ENCODE measurements at regions not wholly inside any gene's neighbourhood (a gene's known extent, or its start where the extent isn't known, plus 50 kb on each side); places are given as distances from the start of the nearest gene placed in this dataset.
A peak's percentile ranks its signal among the peaks of the same experiment; 100 is the strongest.

DNA sequence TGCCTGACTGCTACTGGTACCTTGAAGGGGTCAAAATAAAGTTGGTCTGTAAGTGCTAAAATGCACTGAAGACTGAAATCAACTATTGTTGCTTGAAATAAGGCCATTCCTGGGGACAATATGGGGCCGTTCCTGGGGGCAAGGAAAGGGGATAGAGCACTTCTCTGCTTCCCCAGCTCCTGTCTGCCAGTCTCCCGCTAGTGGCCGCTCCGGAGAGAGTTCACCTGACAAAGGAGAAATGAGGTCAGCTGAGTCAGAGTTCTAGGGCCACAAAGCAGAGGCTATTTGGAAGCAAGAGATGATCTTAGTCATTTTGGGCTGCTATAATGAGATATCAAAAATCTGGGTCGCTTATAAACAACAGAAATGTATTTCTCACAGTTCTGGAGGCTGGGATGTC, 345.9 kb downstream of the TSN start:
- WGBS, 2 experiments (ENCODE audit: extremely low coverage in 1 of 2, insufficient coverage in 1 of 2, insufficient read length in 1 of 2, insufficient replicate concordance in 2 of 2, low coverage in 1 of 2, low lambda C conversion rate in 2 of 2, missing lambda C conversion rate in 1 of 2), result 84% methylated on average over 5 of the region's 5 CpGs; no CpG with 5 or more reads in 1 of the 2 experiments
- CTCF ChIA-PET (ENCODE audit: partially characterized antibody), result interaction anchor here (0.9 to 1.7 kb wide), 3 partner anchors 12 to 290 kb away, joined by 4 to 9 read pairs (median 4); no protein-coding TSS in a partner anchor

More for the DNA sequence above, 345.9 kb downstream of the TSN start:
- H4K91ac ChIP-seq (replicated peaks; ENCODE audit: insufficient read length, low read length), result no peak overlapping the region
- H3K27me3 ChIP-seq (replicated peaks in 1 of 4; ENCODE audit: control insufficient read depth in 3 of 4, extremely low read depth in 1 of 4, insufficient read depth in 3 of 4, low read length in 3 of 4), result no peaks in the 10 kb centered on the region
- no peaks in the 10 kb centered on the region for H3K23me2 ChIP-seq (ENCODE audit: low read depth, low read length)
- TF ChIP-seq SP1 (IDR thresholded peaks at IDR 0.05; ENCODE audit: low read depth, low read length) (no peak), CBX5 (IDR thresholded peaks at IDR 0.05; ENCODE audit: low read depth, low read length) (no peak), TBP (IDR thresholded peaks at IDR 0.05; ENCODE audit: low read depth, low read length) (no peak), RAD21 (IDR thresholded peaks at IDR 0.05 in 1 of 2, conservative IDR thresholded peaks at IDR 0.05 in 1 of 2; ENCODE audit: low read depth in 2 of 2, low read length in 2 of 2) (peak in 1 of 2 experiments; percentile 1; a peak in 1 of 4 replicates), POU5F1 (IDR thresholded peaks at IDR 0.05; ENCODE audit: low read depth, low read length) (no peak)
- TF ChIP-seq, protein P1, sequence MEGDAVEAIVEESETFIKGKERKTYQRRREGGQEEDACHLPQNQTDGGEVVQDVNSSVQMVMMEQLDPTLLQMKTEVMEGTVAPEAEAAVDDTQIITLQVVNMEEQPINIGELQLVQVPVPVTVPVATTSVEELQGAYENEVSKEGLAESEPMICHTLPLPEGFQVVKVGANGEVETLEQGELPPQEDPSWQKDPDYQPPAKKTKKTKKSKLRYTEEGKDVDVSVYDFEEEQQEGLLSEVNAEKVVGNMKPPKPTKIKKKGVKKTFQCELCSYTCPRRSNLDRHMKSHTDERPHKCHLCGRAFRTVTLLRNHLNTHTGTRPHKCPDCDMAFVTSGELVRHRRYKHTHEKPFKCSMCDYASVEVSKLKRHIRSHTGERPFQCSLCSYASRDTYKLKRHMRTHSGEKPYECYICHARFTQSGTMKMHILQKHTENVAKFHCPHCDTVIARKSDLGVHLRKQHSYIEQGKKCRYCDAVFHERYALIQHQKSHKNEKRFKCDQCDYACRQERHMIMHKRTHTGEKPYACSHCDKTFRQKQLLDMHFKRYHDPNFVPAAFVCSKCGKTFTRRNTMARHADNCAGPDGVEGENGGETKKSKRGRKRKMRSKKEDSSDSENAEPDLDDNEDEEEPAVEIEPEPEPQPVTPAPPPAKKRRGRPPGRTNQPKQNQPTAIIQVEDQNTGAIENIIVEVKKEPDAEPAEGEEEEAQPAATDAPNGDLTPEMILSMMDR (IDR thresholded peaks at IDR 0.05; ENCODE audit: control extremely low read depth in 1 of 3, insufficient read depth in 1 of 3, low read depth in 1 of 3, low read length in 3 of 3), result peak in 1 of 3 experiments; percentile 18; a peak in 1 of 4 replicates
- no peak overlapping the region for H2BK120ac ChIP-seq (replicated peaks; ENCODE audit: low read depth, low read length)
- H3K4ac ChIP-seq (replicated peaks; ENCODE audit: insufficient read length, low read depth, low read length), result no peak overlapping the region
- no peak overlapping the region for H3K18ac ChIP-seq (ENCODE audit: extremely low read depth, low read length)
- no peaks in the 10 kb centered on the region for H4K20me1 ChIP-seq (replicated peaks in 1 of 2; ENCODE audit: control insufficient read depth in 1 of 2, insufficient read depth in 2 of 2, low read length in 2 of 2)
- no peak overlapping the region for H2AFZ ChIP-seq (ENCODE audit: low read length)
- H3K9ac ChIP-seq (replicated peaks in 1 of 4; ENCODE audit: extremely low read depth in 1 of 4, low read depth in 3 of 4, low read length in 3 of 4), result no peak overlapping the region
- FAIRE-seq (no peak), DNase-seq (ENCODE audit: low read depth in 1 of 2, low spot score in 2 of 2) (no peak)
- no peak overlapping the region for H2BK12ac ChIP-seq (ENCODE audit: low read depth, low read length)
- H2AK5ac ChIP-seq (ENCODE audit: low read depth, low read length), result no peak overlapping the region
- no peak overlapping the region for H3K14ac ChIP-seq (ENCODE audit: insufficient read length)
- no peak overlapping the region for H2BK15ac ChIP-seq (ENCODE audit: low read length)
- H2BK20ac ChIP-seq (ENCODE audit: low read length), result no peak overlapping the region
- POLR2A ChIA-PET (ENCODE audit: partially characterized antibody), result interaction anchor here (1.0 kb wide), 1 partner anchor 10 kb away, joined by 3 read pairs; no protein-coding TSS in a partner anchor
- H3K79me1 ChIP-seq (ENCODE audit: low read depth, low read length), result no peaks in the 10 kb centered on the region
- no peak overlapping the region for H3K4me2 ChIP-seq (ENCODE audit: insufficient read depth in 1 of 2, low read depth in 2 of 2, low read length in 2 of 2)
- H3K9me3 ChIP-seq (ENCODE audit: insufficient read depth in 2 of 2, low read depth in 1 of 2, low read length in 1 of 2), result peaks cover 0 to 4% of the 10 kb centered on the region in 2 experiments; a peak in 2 of 4 replicates
- H3K36me3 ChIP-seq (ENCODE audit: control insufficient read depth in 2 of 4, insufficient read depth in 4 of 4, low read length in 3 of 4), result no peaks in the 10 kb centered on the region
- no peak overlapping the region for H3K27ac ChIP-seq (ENCODE audit: low read depth, low read length)
- no peak overlapping the region for H2BK5ac ChIP-seq (ENCODE audit: low read depth, low read length)
- H3K79me2 ChIP-seq (ENCODE audit: control insufficient read depth in 1 of 2, insufficient read depth in 2 of 2, low read length in 2 of 2), result no peaks in the 10 kb centered on the region
- H3K4me1 ChIP-seq (replicated peaks in 1 of 4; ENCODE audit: control insufficient read depth in 3 of 4, insufficient read depth in 4 of 4, low read length in 3 of 4), result no peaks in the 10 kb centered on the region; a peak in 3 of 7 replicates
- no peak overlapping the region for H3K23ac ChIP-seq (ENCODE audit: insufficient read length)
- H4K8ac ChIP-seq (ENCODE audit: extremely low read depth, insufficient read depth, low read length), result no peak overlapping the region
- H3K56ac ChIP-seq (replicated peaks; ENCODE audit: insufficient read length, low read depth, low read length), result no peak overlapping the region
- H4K5ac ChIP-seq (ENCODE audit: insufficient read length, low read depth, low read length), result no peak overlapping the region
- no peak overlapping the region for H3K4me3 ChIP-seq (ENCODE audit: extremely low read depth in 1 of 4, insufficient read depth in 2 of 4, low read depth in 3 of 4, low read length in 4 of 4)
